Smooth muscle cell (in vitro differentiated cells): ENCODE measurements at regions not wholly inside any gene's neighbourhood (a gene's known extent, or its start where the extent isn't known, plus 50 kb on each side); places are given as distances from the start of the nearest gene placed in this dataset.

Experiments used
- DNase-seq: peaks from one replicate; lab custom pipeline; 2025; ENCODE audit not compliant: unreplicated experiment; lab: John Stamatoyannopoulos, UW
- H2AFZ ChIP-seq: fragments of 200-600 bp; sonication (generic); 2 replicates; pipeline ENCODE4 v1.6.0; 2016; ENCODE audit warnings: antibody characterized with exemption, low read depth, mild to moderate bottlenecking
- H3F3A ChIP-seq: fragments of 200-600 bp; sonication (generic); 2 replicates; pipeline ENCODE4 v1.6.0; 2017; ENCODE audit warnings: antibody characterized with exemption, low read depth
- H3K27ac ChIP-seq: fragments of 200-600 bp; sonication (generic); 2 replicates; pipeline ENCODE4 v1.5.1; 2016; ENCODE audit warnings: low read depth, mild to moderate bottlenecking
- H3K27me3 ChIP-seq: fragments of 200-600 bp; sonication (generic); 2 replicates; pipeline ENCODE4 v1.6.1; 2016; ENCODE audit warnings: low read depth, mild to moderate bottlenecking
- H3K36me3 ChIP-seq: fragments of 200-600 bp; sonication (generic); 2 replicates; pipeline ENCODE4 v1.5.1; 2016; ENCODE audit warnings: low read depth
- H3K4me1 ChIP-seq: fragments of 200-600 bp; sonication (generic); 2 replicates; pipeline ENCODE4 v1.5.1; 2016; ENCODE audit warnings: low read depth
- H3K4me2 ChIP-seq: fragments of 200-600 bp; sonication (generic); 2 replicates; pipeline ENCODE4 v1.6.0; 2016; ENCODE audit warnings: mild to moderate bottlenecking
- H3K4me3 ChIP-seq: fragments of 200-600 bp; sonication (generic); 2 replicates; pipeline ENCODE4 v1.5.1; 2016; ENCODE audit warnings: mild to moderate bottlenecking
- H3K79me2 ChIP-seq: fragments of 200-600 bp; sonication (generic); 2 replicates; pipeline ENCODE4 v1.6.0; 2016; ENCODE audit warnings: low read depth, mild to moderate bottlenecking
- H3K9ac ChIP-seq: fragments of 200-600 bp; sonication (generic); 2 replicates; pipeline ENCODE4 v1.6.0; 2016; ENCODE audit warnings: low read depth
- H3K9me3 ChIP-seq: fragments of 200-600 bp; sonication (generic); replicated peaks from 2 replicates; pipeline ENCODE4 v1.5.1; 2016; ENCODE audit warnings: low read depth
- H4K20me1 ChIP-seq: fragments of 200-600 bp; sonication (generic); 2 replicates; pipeline ENCODE4 v1.6.0; 2016; ENCODE audit warnings: low read depth
- WGBS: methylation state at CpG from one replicate; pipeline ENCODE4 v1.1.7; 2016; ENCODE audit warnings: low lambda C conversion rate; 5-methylcytosine and 5-hydroxymethylcytosine counted together
- TF ChIP-seq, protein P1 (sequence below): fragments of 200-600 bp; sonication (generic); IDR thresholded peaks from 2 replicates; pipeline ENCODE4 v1.5.1; 2017; ENCODE audit warnings: borderline replicate concordance, mild to moderate bottlenecking, antibody characterized with exemption; ENCODE audit not compliant: insufficient read depth, poor library complexity, severe bottlenecking

DNA sequence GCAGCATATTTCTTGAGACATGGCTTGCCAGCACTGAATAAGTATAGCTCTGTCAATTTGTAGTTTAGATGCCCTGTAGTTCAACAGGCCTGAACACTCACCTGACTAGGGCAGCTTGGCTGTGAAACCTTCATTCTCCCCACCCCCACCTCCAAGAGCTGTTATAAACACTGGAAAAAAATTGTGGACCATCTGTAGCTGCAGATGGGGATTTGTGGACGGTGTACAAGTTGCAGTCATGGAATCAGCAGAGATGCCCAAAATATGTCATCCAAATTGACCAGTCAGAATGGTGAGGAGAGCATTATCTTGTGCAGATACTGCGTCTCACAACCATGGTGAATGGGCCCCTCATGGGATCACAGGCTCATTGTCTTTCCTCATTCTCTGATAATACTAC, 76.2 kb upstream of the PAQR3 start:
- Histone ChIP-seq H3F3A (no peaks in the 10 kb centered on the region), H4K20me1 (no peaks in the 10 kb centered on the region), H2AFZ (no peak overlapping the region), H3K79me2 (no peaks in the 10 kb centered on the region), H3K27me3 (no peaks in the 10 kb centered on the region), H3K36me3 (no peaks in the 10 kb centered on the region), H3K4me2 (no peak overlapping the region), H3K4me3 (no peak overlapping the region), H3K27ac (no peak overlapping the region), H3K4me1 (no peaks in the 10 kb centered on the region), H3K9me3 (no peaks in the 10 kb centered on the region), H3K9ac (no peak overlapping the region)
- DNase-seq = no peak
- WGBS = 89% methylated on average over 2 of the region's 2 CpGs
- TF ChIP-seq, protein P1, sequence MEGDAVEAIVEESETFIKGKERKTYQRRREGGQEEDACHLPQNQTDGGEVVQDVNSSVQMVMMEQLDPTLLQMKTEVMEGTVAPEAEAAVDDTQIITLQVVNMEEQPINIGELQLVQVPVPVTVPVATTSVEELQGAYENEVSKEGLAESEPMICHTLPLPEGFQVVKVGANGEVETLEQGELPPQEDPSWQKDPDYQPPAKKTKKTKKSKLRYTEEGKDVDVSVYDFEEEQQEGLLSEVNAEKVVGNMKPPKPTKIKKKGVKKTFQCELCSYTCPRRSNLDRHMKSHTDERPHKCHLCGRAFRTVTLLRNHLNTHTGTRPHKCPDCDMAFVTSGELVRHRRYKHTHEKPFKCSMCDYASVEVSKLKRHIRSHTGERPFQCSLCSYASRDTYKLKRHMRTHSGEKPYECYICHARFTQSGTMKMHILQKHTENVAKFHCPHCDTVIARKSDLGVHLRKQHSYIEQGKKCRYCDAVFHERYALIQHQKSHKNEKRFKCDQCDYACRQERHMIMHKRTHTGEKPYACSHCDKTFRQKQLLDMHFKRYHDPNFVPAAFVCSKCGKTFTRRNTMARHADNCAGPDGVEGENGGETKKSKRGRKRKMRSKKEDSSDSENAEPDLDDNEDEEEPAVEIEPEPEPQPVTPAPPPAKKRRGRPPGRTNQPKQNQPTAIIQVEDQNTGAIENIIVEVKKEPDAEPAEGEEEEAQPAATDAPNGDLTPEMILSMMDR = no peak

DNA sequence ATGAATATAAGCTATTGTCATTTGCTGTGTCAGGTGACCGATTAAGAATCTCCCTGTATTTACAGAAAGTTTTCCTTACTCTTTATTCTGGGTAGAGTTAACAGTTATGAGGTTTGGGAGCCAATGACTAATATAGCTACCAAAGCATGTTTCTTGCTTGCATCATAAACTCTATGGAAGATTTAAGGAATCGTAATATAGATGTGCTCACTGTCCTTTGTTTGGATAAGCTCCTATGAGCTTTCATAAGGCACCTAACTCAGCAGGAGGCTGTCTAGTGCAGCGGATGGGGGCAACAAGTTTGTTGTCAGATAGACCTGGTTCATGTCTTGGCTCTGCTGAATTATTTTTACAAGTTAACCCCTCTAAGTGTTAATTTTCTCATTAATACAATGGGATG, 75.0 kb upstream of the PAQR3 start:
- Histone ChIP-seq H2AFZ (no peak overlapping the region), H3F3A (no peaks in the 10 kb centered on the region), H4K20me1 (no peaks in the 10 kb centered on the region), H3K9me3 (no peaks in the 10 kb centered on the region), H3K9ac (no peak overlapping the region), H3K4me2 (no peak overlapping the region), H3K79me2 (no peaks in the 10 kb centered on the region), H3K27ac (no peak overlapping the region), H3K36me3 (no peaks in the 10 kb centered on the region), H3K4me1 (no peaks in the 10 kb centered on the region), H3K27me3 (no peaks in the 10 kb centered on the region), H3K4me3 (no peak overlapping the region)
- TF ChIP-seq, protein P1 = no peak
- DNase-seq = no peak
- 82% methylated on average over 3 of the region's 3 CpGs for WGBS

DNA sequence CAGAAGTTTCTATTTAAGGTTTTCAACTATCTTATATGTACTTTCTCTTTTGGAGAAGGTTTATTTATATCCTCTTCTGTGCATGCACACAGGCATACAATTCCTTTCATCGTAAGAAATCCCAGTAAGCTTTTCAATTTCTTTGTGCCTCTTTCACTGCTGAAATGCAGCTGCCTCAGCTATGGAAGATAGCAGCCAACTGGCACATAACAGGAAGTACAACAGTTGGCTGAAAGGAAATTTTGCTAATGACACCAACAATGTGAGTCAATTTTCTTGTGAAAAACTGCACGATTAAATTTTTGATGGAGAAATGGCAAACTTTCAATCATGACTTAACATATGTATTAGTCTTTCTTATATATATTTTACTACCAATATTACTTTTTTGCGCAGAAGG, 74.5 kb upstream of the PAQR3 start:
- Histone ChIP-seq H2AFZ (no peak overlapping the region), H3K9me3 (no peaks in the 10 kb centered on the region), H3K79me2 (no peaks in the 10 kb centered on the region), H3K9ac (no peak overlapping the region), H4K20me1 (no peaks in the 10 kb centered on the region), H3K27me3 (no peaks in the 10 kb centered on the region), H3F3A (no peaks in the 10 kb centered on the region), H3K4me2 (no peak overlapping the region), H3K4me3 (no peak overlapping the region), H3K36me3 (no peaks in the 10 kb centered on the region), H3K27ac (no peak overlapping the region), H3K4me1 (no peaks in the 10 kb centered on the region)
- 90% methylated on average over 3 of the region's 3 CpGs for WGBS
- TF ChIP-seq, protein P1 = no peak
- no peak for DNase-seq

DNA sequence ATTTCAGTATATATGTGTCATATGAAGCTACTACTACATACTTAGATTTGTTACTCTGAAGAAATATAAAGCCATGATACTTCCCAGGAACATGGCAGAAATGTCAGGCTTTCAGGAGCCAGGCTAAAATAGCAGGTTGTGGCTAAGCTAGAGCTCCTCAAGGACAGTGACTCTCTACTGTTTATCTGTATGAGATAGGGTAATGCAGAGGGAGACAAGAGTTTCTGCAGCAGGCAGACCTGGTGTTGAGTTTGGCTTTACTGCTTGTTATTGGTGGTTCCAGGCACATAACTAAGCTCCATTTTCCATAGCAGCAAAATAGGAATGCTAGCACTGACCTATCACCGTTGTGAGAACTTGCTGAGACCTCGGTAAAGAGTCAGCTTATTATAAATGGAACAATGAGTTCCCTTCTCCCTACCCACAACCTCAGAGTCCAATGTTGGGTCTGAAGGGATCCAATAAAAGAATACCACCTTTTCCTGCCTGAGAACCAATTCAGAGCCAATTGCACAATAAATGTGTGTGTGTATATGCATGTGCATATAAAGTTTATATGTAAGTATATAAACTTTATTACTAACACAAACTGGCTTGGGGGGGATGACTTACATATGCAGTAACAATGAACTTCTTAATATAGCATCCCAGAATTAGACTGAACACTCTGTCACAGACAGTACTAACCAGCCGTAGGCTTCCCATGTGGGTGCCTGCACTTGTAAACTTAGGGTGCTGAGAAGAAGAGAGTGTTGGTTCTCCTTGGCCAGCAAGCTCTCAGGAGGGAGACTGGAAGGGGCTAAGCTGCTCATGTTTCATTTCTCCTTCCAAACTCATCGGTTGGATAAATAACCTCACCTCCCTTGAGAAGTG, 51.9 kb upstream of the PAQR3 start:
- Histone ChIP-seq H3F3A (no peaks in the 10 kb centered on the region), H2AFZ (no peak overlapping the region), H3K4me1 (no peaks in the 10 kb centered on the region), H3K4me2 (no peak overlapping the region), H3K9me3 (no peaks in the 10 kb centered on the region), H3K9ac (no peak overlapping the region), H3K27ac (no peak overlapping the region), H3K79me2 (no peaks in the 10 kb centered on the region), H3K36me3 (no peaks in the 10 kb centered on the region), H3K4me3 (no peak overlapping the region), H3K27me3 (peaks cover 28% of the 10 kb centered on the region), H4K20me1 (no peaks in the 10 kb centered on the region)
- TF ChIP-seq, protein P1 = no peak
- WGBS = 92% methylated on average over 4 of the region's 4 CpGs
- no peak for DNase-seq
